Stimulated activated effector memory CD8-positive, alpha-beta T cell treated with anti-CD3 and anti-CD28 coated beads, Interleukin-12 subunit alpha, Interleukin-12 subunit beta, amount 100 ng/mL, for 72 hours (primary cell): ENCODE measurements at regions not wholly inside any gene's neighbourhood (a gene's known extent, or its start where the extent isn't known, plus 50 kb on each side); places are given as distances from the start of the nearest gene placed in this dataset.
"Not testable (repeated sequence)": the region's sequence is repeated elsewhere in the genome, so short reads cannot be mapped to it uniquely, and the experiment has no call there.

Experiments used
- ATAC-seq: fragments of 150-1000 bp; cut with Tn5 transposase; 2 replicates; pipeline ENCODE4 v1.10.0; 2021
- DNase-seq, 2 donors: peaks; one replicate each; pipeline ENCODE4 v3.0.0; 2021 to 2022; ENCODE audit warnings: low spot score in 2 of 2
- H3K27ac Mint-ChIP-seq: one replicate; pipeline ENCODE4 v1.8.0; 2022; ENCODE audit warnings: mild to moderate bottlenecking, mixed read lengths
- H3K36me3 Mint-ChIP-seq: one replicate; pipeline ENCODE4 v1.8.0; 2022; ENCODE audit warnings: mild to moderate bottlenecking, mixed read lengths
- H3K4me1 Mint-ChIP-seq: one replicate; pipeline ENCODE4 v1.8.0; 2022; ENCODE audit warnings: mixed read lengths
- H3K4me3 Mint-ChIP-seq: one replicate; pipeline ENCODE4 v1.8.0; 2022; ENCODE audit warnings: mild to moderate bottlenecking, mixed read lengths
- H3K9me3 Mint-ChIP-seq: one replicate; pipeline ENCODE4 v1.8.0; 2022; ENCODE audit warnings: mixed read lengths

GRCh38 chr1:193451606-193452005 lies 265.2 kb upstream of the B3GALT2 start:
- no peak for ATAC-seq
- DNase-seq, result no peak
- Mint-ChIP-seq H3K27ac (no peak overlapping the region), H3K4me3 (no peak overlapping the region), H3K36me3 (no peaks in the 10 kb centered on the region), H3K4me1 (peaks cover 23% of the 10 kb centered on the region), H3K9me3 (peaks cover 6% of the 10 kb centered on the region)

GRCh38 chr1:193451001-193451400 lies 264.6 kb upstream of the B3GALT2 start:
- DNase-seq (no peak), ATAC-seq (no peak)
- no peak overlapping the region for H3K4me3 Mint-ChIP-seq
- H3K9me3 Mint-ChIP-seq, result peaks cover 6% of the 10 kb centered on the region
- H3K4me1 Mint-ChIP-seq, result peaks cover 23% of the 10 kb centered on the region
- H3K36me3 Mint-ChIP-seq, result no peaks in the 10 kb centered on the region
- peak overlapping the region; percentile 56 for H3K27ac Mint-ChIP-seq

GRCh38 chr1:193448682-193449461 lies 262.5 kb upstream of the B3GALT2 start:
- H3K36me3 Mint-ChIP-seq, result no peaks in the 10 kb centered on the region
- H3K4me1 Mint-ChIP-seq, result peaks cover 23% of the 10 kb centered on the region
- peak overlapping the region; percentile 93 for H3K27ac Mint-ChIP-seq
- H3K9me3 Mint-ChIP-seq, result peaks cover 6% of the 10 kb centered on the region
- DNase-seq (no peak), ATAC-seq (peak; percentile 98)
- H3K4me3 Mint-ChIP-seq, result peak overlapping the region; percentile 57

GRCh38 chr1:193443886-193444285 lies 257.5 kb upstream of the B3GALT2 start:
- ATAC-seq (no peak), DNase-seq (no peak)
- Mint-ChIP-seq H3K4me1 (peaks cover 10% of the 10 kb centered on the region), H3K27ac (no peak overlapping the region), H3K36me3 (no peaks in the 10 kb centered on the region), H3K9me3 (peaks cover 9% of the 10 kb centered on the region), H3K4me3 (no peak overlapping the region)

GRCh38 chr1:193438771-193439170 lies 252.4 kb upstream of the B3GALT2 start:
- ATAC-seq (no peak), DNase-seq (no peak)
- H3K4me1 Mint-ChIP-seq, result peaks cover 33% of the 10 kb centered on the region
- no peak overlapping the region for H3K4me3 Mint-ChIP-seq
- no peaks in the 10 kb centered on the region for H3K36me3 Mint-ChIP-seq
- H3K27ac Mint-ChIP-seq, result peak overlapping the region; percentile 40
- peaks cover 14% of the 10 kb centered on the region for H3K9me3 Mint-ChIP-seq

GRCh38 chr1:193438312-193438711 lies 251.9 kb upstream of the B3GALT2 start:
- H3K36me3 Mint-ChIP-seq, result no peaks in the 10 kb centered on the region
- H3K9me3 Mint-ChIP-seq, result peaks cover 19% of the 10 kb centered on the region
- DNase-seq, result no peak
- H3K4me3 Mint-ChIP-seq, result no peak overlapping the region
- no peak for ATAC-seq
- peak overlapping the region; percentile 40 for H3K27ac Mint-ChIP-seq
- peaks cover 33% of the 10 kb centered on the region for H3K4me1 Mint-ChIP-seq

- peak overlapping the region; percentile 40 for H3K27ac Mint-ChIP-seq
Measured at GRCh38 chr1:193437785-193438184, 251.4 kb upstream of the B3GALT2 start.

GRCh38 chr1:193437333-193437732 lies 250.9 kb upstream of the B3GALT2 start:
- not testable (repeated sequence) for H3K36me3 Mint-ChIP-seq, ATAC-seq, DNase-seq, H3K4me3 Mint-ChIP-seq
- Mint-ChIP-seq H3K4me1 (peaks cover 28% of the 10 kb centered on the region), H3K9me3 (peaks cover 21% of the 10 kb centered on the region), H3K27ac (peak overlapping the region; percentile 40)

More at GRCh38 chr1:193437785-193438184, 251.4 kb upstream of the B3GALT2 start:
- H3K4me3 Mint-ChIP-seq, result no peak overlapping the region
- H3K4me1 Mint-ChIP-seq, result peaks cover 28% of the 10 kb centered on the region
- no peak for DNase-seq
- ATAC-seq, result peak; percentile 83
- H3K9me3 Mint-ChIP-seq, result peaks cover 21% of the 10 kb centered on the region
- H3K36me3 Mint-ChIP-seq, result no peaks in the 10 kb centered on the region

GRCh38 chr1:193435781-193436180 lies 249.4 kb upstream of the B3GALT2 start:
- Mint-ChIP-seq H3K27ac (peak overlapping the region; percentile 4), H3K4me3 (no peak overlapping the region), H3K9me3 (peaks cover 20% of the 10 kb centered on the region), H3K4me1 (peaks cover 35% of the 10 kb centered on the region), H3K36me3 (no peaks in the 10 kb centered on the region)
- no peak for DNase-seq
- ATAC-seq, result no peak

- H3K27ac Mint-ChIP-seq, result no peak overlapping the region
- no peak for DNase-seq
- no peaks in the 10 kb centered on the region for H3K36me3 Mint-ChIP-seq
- ATAC-seq, result peak; percentile 63
- peaks cover 12% of the 10 kb centered on the region for H3K9me3 Mint-ChIP-seq
- no peak overlapping the region for H3K4me3 Mint-ChIP-seq
- peaks cover 40% of the 10 kb centered on the region for H3K4me1 Mint-ChIP-seq
Measured at GRCh38 chr1:193434319-193434718, 247.9 kb upstream of the B3GALT2 start.

- ATAC-seq (no peak), DNase-seq (no peak)
- H3K36me3 Mint-ChIP-seq, result no peaks in the 10 kb centered on the region
- H3K9me3 Mint-ChIP-seq, result peaks cover 12% of the 10 kb centered on the region
- H3K27ac Mint-ChIP-seq, result no peak overlapping the region
- H3K4me3 Mint-ChIP-seq, result no peak overlapping the region
- peaks cover 36% of the 10 kb centered on the region for H3K4me1 Mint-ChIP-seq
Measured at GRCh38 chr1:193433599-193433998, 247.2 kb upstream of the B3GALT2 start.

GRCh38 chr1:193432979-193433587 lies 246.7 kb upstream of the B3GALT2 start:
- Mint-ChIP-seq H3K4me1 (peaks cover 30% of the 10 kb centered on the region), H3K9me3 (peaks cover 12% of the 10 kb centered on the region), H3K4me3 (no peak overlapping the region), H3K27ac (no peak overlapping the region), H3K36me3 (no peaks in the 10 kb centered on the region)
- DNase-seq (no peak), ATAC-seq (no peak)

- Mint-ChIP-seq H3K9me3 (peaks cover 10% of the 10 kb centered on the region), H3K4me1 (peaks cover 22% of the 10 kb centered on the region), H3K27ac (no peak overlapping the region), H3K4me3 (no peak overlapping the region), H3K36me3 (no peaks in the 10 kb centered on the region)
- DNase-seq (no peak), ATAC-seq (peak; percentile 66)
Measured at GRCh38 chr1:193431265-193431977, 245.0 kb upstream of the B3GALT2 start.

- H3K4me1 Mint-ChIP-seq, result peaks cover 13% of the 10 kb centered on the region
- ATAC-seq (no peak), DNase-seq (no peak)
- no peak overlapping the region for H3K27ac Mint-ChIP-seq
- no peaks in the 10 kb centered on the region for H3K9me3 Mint-ChIP-seq
- no peaks in the 10 kb centered on the region for H3K36me3 Mint-ChIP-seq
- no peak overlapping the region for H3K4me3 Mint-ChIP-seq
Measured at GRCh38 chr1:193427524-193427923, 241.1 kb upstream of the B3GALT2 start.

- DNase-seq (no peak), ATAC-seq (no peak)
- no peaks in the 10 kb centered on the region for H3K9me3 Mint-ChIP-seq
- no peaks in the 10 kb centered on the region for H3K36me3 Mint-ChIP-seq
- peaks cover 6% of the 10 kb centered on the region for H3K4me1 Mint-ChIP-seq
- H3K4me3 Mint-ChIP-seq, result no peak overlapping the region
- H3K27ac Mint-ChIP-seq, result no peak overlapping the region
Measured at GRCh38 chr1:193426061-193426460, 239.6 kb upstream of the B3GALT2 start.
